ENCODE measurements at regions not wholly inside any gene's neighbourhood (a gene's known extent, or its start where the extent isn't known, plus 50 kb on each side); places are given as distances from the start of the nearest gene placed in this dataset.

- TF ChIP-seq POLR2AphosphoS5 (IDR thresholded peaks at IDR 0.05; ENCODE audit: low read depth, low read length) (no peak), POLR2A (IDR thresholded peaks at IDR 0.05; ENCODE audit: low read depth, low read length) (no peak), TAF1 (IDR thresholded peaks at IDR 0.05; ENCODE audit: low read depth, low read length) (no peak), SPI1 (IDR thresholded peaks at IDR 0.05; ENCODE audit: low read depth, low read length) (no peak), PAX5 (IDR thresholded peaks at IDR 0.05; ENCODE audit: insufficient read depth, low read length, severe bottlenecking) (no peak)
Measured at GRCh38 chr1:162952956-162953355, 92.0 kb upstream of the CCDC190 start.
